Spleen (tissue), 7 donors: ENCODE measurements at regions not wholly inside any gene's neighbourhood (a gene's known extent, or its start where the extent isn't known, plus 50 kb on each side); places are given as distances from the start of the nearest gene placed in this dataset.

Experiments
- CTCF ChIP-seq, 11 experiments: fragments of 200-600 bp in 7 of 11; fragments of 450-650 bp in 4 of 11; sonication (generic) in 4 of 11; IDR thresholded peaks in 8 of 11; conservative IDR thresholded peaks in 3 of 11; 1 replicate in 7 of 11; 2 replicates in 4 of 11; pipeline versions ENCODE4 v1.4.0 to v1.8.0; 2016 to 2021; ENCODE audit warnings: antibody characterized with exemption in 11 of 11, inconsistent platforms in 4 of 11, mild to moderate bottlenecking in 1 of 11
- POLR2A ChIP-seq, 3 donors: fragments of 450-650 bp; IDR thresholded peaks; one replicate each; pipeline ENCODE4 v1.5.1; 2017; ENCODE audit warnings: antibody characterized with exemption in 3 of 3, mild to moderate bottlenecking in 1 of 3
- POLR2AphosphoS5 ChIP-seq, 3 donors: sonication (generic); formaldehyde crosslinking; IDR thresholded peaks; one replicate each; pipeline ENCODE4 v1.5.1; 2017; ENCODE audit warnings: antibody characterized with exemption in 3 of 3
- donor health status: DM: no; HTN: no; CAD: no; lungs with moderate emphysema.
- donor health status: DM: no; HTN: no; CAD: no.
- donor health status: DM: no; HTN: no; CAD: no.

GRCh38 chr10:28967031-28967430 lies 289.7 kb downstream of the BAMBI start:
- TF ChIP-seq CTCF (IDR thresholded peaks at IDR 0.05 in 8 of 11, conservative IDR thresholded peaks at IDR 0.05 in 3 of 11) (no peak), POLR2AphosphoS5 (IDR thresholded peaks at IDR 0.05) (no peak), POLR2A (IDR thresholded peaks at IDR 0.05) (no peak)
